Neural cell (in vitro differentiated cells): ENCODE measurements at regions not wholly inside any gene's neighbourhood (a gene's known extent, or its start where the extent isn't known, plus 50 kb on each side); places are given as distances from the start of the nearest gene placed in this dataset.

Experiments
- H2AFZ ChIP-seq: fragments of 200-600, 300-800 bp; sonication (generic), shearing (Covaris generic); 2 replicates; pipeline ENCODE4 v1.6.0; 2014; ENCODE audit warnings: low read depth, mild to moderate bottlenecking, antibody characterized with exemption, low read length, moderate library complexity
- H3F3A ChIP-seq: fragments of 200-600 bp; shearing (Covaris generic); 2 replicates; pipeline ENCODE4 v1.6.1; 2016; ENCODE audit warnings: mild to moderate bottlenecking, moderate library complexity, mixed read lengths, antibody characterized with exemption, low read length; ENCODE audit not compliant: insufficient read depth, poor library complexity, severe bottlenecking
- H3K27ac ChIP-seq: fragments of 200-600, 300-800 bp; sonication (generic), shearing (Covaris generic); 2 replicates; pipeline ENCODE4 v1.5.1; 2014; ENCODE audit warnings: mild to moderate bottlenecking, low read length, moderate library complexity
- H3K27me3 ChIP-seq: fragments of 300-800, 200-600 bp; sonication (generic), shearing (Covaris generic); 2 replicates; pipeline ENCODE4 v1.6.0; 2014; ENCODE audit warnings: mild to moderate bottlenecking, low read depth, low read length, moderate library complexity; ENCODE audit not compliant: insufficient read depth
- H3K36me3 ChIP-seq: fragments of 300-800, 200-600 bp; sonication (generic), shearing (Covaris generic); 2 replicates; pipeline ENCODE4 v1.5.1; 2014; ENCODE audit warnings: mild to moderate bottlenecking, antibody characterized with exemption, low read length, moderate library complexity; ENCODE audit not compliant: insufficient read depth
- H3K4me2 ChIP-seq: fragments of 300-800, 200-600 bp; sonication (generic), shearing (Covaris generic); 2 replicates; pipeline ENCODE4 v1.6.0; 2014; ENCODE audit warnings: mild to moderate bottlenecking, low read length
- H3K4me3 ChIP-seq: fragments of 300-800, 200-600 bp; sonication (generic), shearing (Covaris generic); 2 replicates; pipeline ENCODE4 v1.5.1; 2014; ENCODE audit warnings: mild to moderate bottlenecking, low read length, moderate library complexity
- H3K79me2 ChIP-seq: fragments of 200-600 bp; shearing (Covaris generic); replicated peaks from 2 replicates; pipeline ENCODE4 v1.6.0; 2014; ENCODE audit warnings: mild to moderate bottlenecking, low read length, moderate library complexity; ENCODE audit not compliant: insufficient read depth
- H3K9ac ChIP-seq: fragments of 300-800, 200-600 bp; sonication (generic), shearing (Covaris generic); 2 replicates; pipeline ENCODE4 v1.6.1; 2016; ENCODE audit warnings: mild to moderate bottlenecking, low read length, mixed read lengths
- H3K9me2 ChIP-seq: fragments of 200-600 bp; shearing (Covaris generic); 2 replicates; pipeline ENCODE4 v1.6.1; 2016; ENCODE audit warnings: mild to moderate bottlenecking, low read length, mixed read lengths; ENCODE audit not compliant: insufficient read depth
- H3K9me3 ChIP-seq: fragments of 200-600, 300-800 bp; sonication (generic), shearing (Covaris generic); 2 replicates; pipeline ENCODE4 v1.6.1; 2016; ENCODE audit warnings: mild to moderate bottlenecking, mixed run types, low read length, moderate library complexity, mixed read lengths
- H4K20me1 ChIP-seq: fragments of 200-600 bp; shearing (Covaris generic); 2 replicates; pipeline ENCODE4 v1.6.1; 2016; ENCODE audit warnings: mild to moderate bottlenecking, mixed run types; ENCODE audit not compliant: insufficient read depth
- CTCF ChIP-seq: fragments of 450-650 bp; IDR thresholded peaks from 2 replicates; pipeline ENCODE4 v1.5.1; 2014; ENCODE audit warnings: antibody characterized with exemption, mild to moderate bottlenecking, moderate library complexity; ENCODE audit not compliant: poor library complexity, severe bottlenecking
- EP300 ChIP-seq: fragments of 450-650 bp; conservative IDR thresholded peaks from 2 replicates; pipeline ENCODE4 v1.6.1; 2014; ENCODE audit warnings: antibody characterized with exemption, mild to moderate bottlenecking, moderate library complexity; ENCODE audit not compliant: poor library complexity, severe bottlenecking
- EZH2 ChIP-seq: fragments of 200-600, 300-800 bp; shearing (Covaris generic), sonication (generic); IDR thresholded peaks from 2 replicates; pipeline ENCODE4 v1.6.1; 2014; ENCODE audit warnings: antibody characterized with exemption, low read length, borderline replicate concordance, mild to moderate bottlenecking; ENCODE audit not compliant: insufficient read depth, poor library complexity, severe bottlenecking
- MXI1 ChIP-seq: fragments of 450-650 bp; conservative IDR thresholded peaks from 2 replicates; pipeline ENCODE4 v1.6.1; 2014; ENCODE audit warnings: antibody characterized with exemption, mild to moderate bottlenecking; ENCODE audit not compliant: poor library complexity, severe bottlenecking
- POLR2AphosphoS5 ChIP-seq: IDR thresholded peaks from 2 replicates; pipeline ENCODE4 v1.6.1; 2012
- RAD21 ChIP-seq: fragments of 450-650 bp; conservative IDR thresholded peaks from 2 replicates; pipeline ENCODE4 v1.6.1; 2014; ENCODE audit warnings: antibody characterized with exemption, mild to moderate bottlenecking, moderate library complexity
- REST ChIP-seq: IDR thresholded peaks from 2 replicates; pipeline ENCODE4 v1.6.1; 2012; ENCODE audit warnings: borderline replicate concordance
- SMC3 ChIP-seq: fragments of 450-650 bp; conservative IDR thresholded peaks from 2 replicates; pipeline ENCODE4 v1.6.1; 2014; ENCODE audit warnings: antibody characterized with exemption, mild to moderate bottlenecking, moderate library complexity; ENCODE audit not compliant: poor library complexity
- TAF1 ChIP-seq: IDR thresholded peaks from 2 replicates; pipeline ENCODE4 v1.6.1; 2012; ENCODE audit warnings: low read depth

GRCh38 chr14:29169408-29169807 is 402.8 kb downstream of the FOXG1 start:
- H3K27me3 ChIP-seq, result no peaks in the 10 kb centered on the region
- no peaks in the 10 kb centered on the region for H3K9me2 ChIP-seq
- H4K20me1 ChIP-seq, result no peaks in the 10 kb centered on the region
- H3F3A ChIP-seq, result no peaks in the 10 kb centered on the region
- H3K36me3 ChIP-seq, result no peaks in the 10 kb centered on the region
- H3K27ac ChIP-seq, result no peak overlapping the region
- H2AFZ ChIP-seq, result no peak overlapping the region
- H3K9ac ChIP-seq, result no peak overlapping the region
- H3K4me3 ChIP-seq, result no peak overlapping the region
- H3K9me3 ChIP-seq, result peaks cover 5% of the 10 kb centered on the region
- H3K4me2 ChIP-seq, result no peak overlapping the region
- no peaks in the 10 kb centered on the region for H3K79me2 ChIP-seq
- TF ChIP-seq EZH2, result no peak
- no peak for TF ChIP-seq CTCF
- TF ChIP-seq MXI1, result no peak
- no peak for TF ChIP-seq TAF1
- TF ChIP-seq POLR2AphosphoS5, result no peak
- TF ChIP-seq EP300, result no peak
- no peak for TF ChIP-seq REST
- no peak for TF ChIP-seq RAD21
- no peak for TF ChIP-seq SMC3

GRCh38 chr14:29175706-29176105 is 409.1 kb downstream of the FOXG1 start:
- Histone ChIP-seq H2AFZ (no peak overlapping the region), H3F3A (no peaks in the 10 kb centered on the region), H3K9me3 (peaks cover 5% of the 10 kb centered on the region), H3K9me2 (no peaks in the 10 kb centered on the region), H3K27me3 (no peaks in the 10 kb centered on the region), H4K20me1 (no peaks in the 10 kb centered on the region), H3K9ac (no peak overlapping the region), H3K27ac (no peak overlapping the region), H3K79me2 (no peaks in the 10 kb centered on the region), H3K36me3 (no peaks in the 10 kb centered on the region), H3K4me2 (no peak overlapping the region), H3K4me3 (no peak overlapping the region)
- TF ChIP-seq EP300, result no peak
- TF ChIP-seq TAF1, result no peak
- no peak for TF ChIP-seq MXI1
- no peak for TF ChIP-seq POLR2AphosphoS5
- no peak for TF ChIP-seq EZH2
- no peak for TF ChIP-seq RAD21
- TF ChIP-seq SMC3, result no peak
- TF ChIP-seq CTCF, result no peak
- no peak for TF ChIP-seq REST
